ENCODE measurements at regions not wholly inside any gene's neighbourhood (a gene's known extent, or its start where the extent isn't known, plus 50 kb on each side); places are given as distances from the start of the nearest gene placed in this dataset.

DNA sequence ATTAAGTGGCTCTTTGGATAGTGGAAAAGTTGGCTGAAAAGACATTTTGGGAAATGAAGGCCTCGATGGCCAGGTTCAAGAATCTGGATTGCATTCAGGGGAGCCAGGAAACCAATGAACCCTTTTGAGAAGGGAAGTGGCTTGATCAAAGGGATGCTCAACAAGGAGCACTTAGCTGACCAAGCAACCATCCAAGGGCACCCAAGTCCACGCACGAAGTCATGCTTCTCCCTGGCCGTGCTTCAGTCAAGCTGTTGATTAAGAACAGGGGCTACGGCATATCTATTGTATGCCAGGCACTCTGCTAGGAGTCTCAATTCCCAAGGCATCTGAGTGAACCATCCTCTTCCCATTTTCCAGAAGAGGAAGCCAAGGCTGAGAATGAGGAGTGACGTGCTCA lies 185.8 kb upstream of the GLI2 start (continued):
- TF ChIP-seq, protein P1, sequence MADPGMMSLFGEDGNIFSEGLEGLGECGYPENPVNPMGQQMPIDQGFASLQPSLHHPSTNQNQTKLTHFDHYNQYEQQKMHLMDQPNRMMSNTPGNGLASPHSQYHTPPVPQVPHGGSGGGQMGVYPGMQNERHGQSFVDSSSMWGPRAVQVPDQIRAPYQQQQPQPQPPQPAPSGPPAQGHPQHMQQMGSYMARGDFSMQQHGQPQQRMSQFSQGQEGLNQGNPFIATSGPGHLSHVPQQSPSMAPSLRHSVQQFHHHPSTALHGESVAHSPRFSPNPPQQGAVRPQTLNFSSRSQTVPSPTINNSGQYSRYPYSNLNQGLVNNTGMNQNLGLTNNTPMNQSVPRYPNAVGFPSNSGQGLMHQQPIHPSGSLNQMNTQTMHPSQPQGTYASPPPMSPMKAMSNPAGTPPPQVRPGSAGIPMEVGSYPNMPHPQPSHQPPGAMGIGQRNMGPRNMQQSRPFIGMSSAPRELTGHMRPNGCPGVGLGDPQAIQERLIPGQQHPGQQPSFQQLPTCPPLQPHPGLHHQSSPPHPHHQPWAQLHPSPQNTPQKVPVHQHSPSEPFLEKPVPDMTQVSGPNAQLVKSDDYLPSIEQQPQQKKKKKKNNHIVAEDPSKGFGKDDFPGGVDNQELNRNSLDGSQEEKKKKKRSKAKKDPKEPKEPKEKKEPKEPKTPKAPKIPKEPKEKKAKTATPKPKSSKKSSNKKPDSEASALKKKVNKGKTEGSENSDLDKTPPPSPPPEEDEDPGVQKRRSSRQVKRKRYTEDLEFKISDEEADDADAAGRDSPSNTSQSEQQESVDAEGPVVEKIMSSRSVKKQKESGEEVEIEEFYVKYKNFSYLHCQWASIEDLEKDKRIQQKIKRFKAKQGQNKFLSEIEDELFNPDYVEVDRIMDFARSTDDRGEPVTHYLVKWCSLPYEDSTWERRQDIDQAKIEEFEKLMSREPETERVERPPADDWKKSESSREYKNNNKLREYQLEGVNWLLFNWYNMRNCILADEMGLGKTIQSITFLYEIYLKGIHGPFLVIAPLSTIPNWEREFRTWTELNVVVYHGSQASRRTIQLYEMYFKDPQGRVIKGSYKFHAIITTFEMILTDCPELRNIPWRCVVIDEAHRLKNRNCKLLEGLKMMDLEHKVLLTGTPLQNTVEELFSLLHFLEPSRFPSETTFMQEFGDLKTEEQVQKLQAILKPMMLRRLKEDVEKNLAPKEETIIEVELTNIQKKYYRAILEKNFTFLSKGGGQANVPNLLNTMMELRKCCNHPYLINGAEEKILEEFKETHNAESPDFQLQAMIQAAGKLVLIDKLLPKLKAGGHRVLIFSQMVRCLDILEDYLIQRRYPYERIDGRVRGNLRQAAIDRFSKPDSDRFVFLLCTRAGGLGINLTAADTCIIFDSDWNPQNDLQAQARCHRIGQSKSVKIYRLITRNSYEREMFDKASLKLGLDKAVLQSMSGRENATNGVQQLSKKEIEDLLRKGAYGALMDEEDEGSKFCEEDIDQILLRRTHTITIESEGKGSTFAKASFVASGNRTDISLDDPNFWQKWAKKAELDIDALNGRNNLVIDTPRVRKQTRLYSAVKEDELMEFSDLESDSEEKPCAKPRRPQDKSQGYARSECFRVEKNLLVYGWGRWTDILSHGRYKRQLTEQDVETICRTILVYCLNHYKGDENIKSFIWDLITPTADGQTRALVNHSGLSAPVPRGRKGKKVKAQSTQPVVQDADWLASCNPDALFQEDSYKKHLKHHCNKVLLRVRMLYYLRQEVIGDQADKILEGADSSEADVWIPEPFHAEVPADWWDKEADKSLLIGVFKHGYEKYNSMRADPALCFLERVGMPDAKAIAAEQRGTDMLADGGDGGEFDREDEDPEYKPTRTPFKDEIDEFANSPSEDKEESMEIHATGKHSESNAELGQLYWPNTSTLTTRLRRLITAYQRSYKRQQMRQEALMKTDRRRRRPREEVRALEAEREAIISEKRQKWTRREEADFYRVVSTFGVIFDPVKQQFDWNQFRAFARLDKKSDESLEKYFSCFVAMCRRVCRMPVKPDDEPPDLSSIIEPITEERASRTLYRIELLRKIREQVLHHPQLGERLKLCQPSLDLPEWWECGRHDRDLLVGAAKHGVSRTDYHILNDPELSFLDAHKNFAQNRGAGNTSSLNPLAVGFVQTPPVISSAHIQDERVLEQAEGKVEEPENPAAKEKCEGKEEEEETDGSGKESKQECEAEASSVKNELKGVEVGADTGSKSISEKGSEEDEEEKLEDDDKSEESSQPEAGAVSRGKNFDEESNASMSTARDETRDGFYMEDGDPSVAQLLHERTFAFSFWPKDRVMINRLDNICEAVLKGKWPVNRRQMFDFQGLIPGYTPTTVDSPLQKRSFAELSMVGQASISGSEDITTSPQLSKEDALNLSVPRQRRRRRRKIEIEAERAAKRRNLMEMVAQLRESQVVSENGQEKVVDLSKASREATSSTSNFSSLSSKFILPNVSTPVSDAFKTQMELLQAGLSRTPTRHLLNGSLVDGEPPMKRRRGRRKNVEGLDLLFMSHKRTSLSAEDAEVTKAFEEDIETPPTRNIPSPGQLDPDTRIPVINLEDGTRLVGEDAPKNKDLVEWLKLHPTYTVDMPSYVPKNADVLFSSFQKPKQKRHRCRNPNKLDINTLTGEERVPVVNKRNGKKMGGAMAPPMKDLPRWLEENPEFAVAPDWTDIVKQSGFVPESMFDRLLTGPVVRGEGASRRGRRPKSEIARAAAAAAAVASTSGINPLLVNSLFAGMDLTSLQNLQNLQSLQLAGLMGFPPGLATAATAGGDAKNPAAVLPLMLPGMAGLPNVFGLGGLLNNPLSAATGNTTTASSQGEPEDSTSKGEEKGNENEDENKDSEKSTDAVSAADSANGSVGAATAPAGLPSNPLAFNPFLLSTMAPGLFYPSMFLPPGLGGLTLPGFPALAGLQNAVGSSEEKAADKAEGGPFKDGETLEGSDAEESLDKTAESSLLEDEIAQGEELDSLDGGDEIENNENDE (IDR thresholded peaks at IDR 0.05; ENCODE audit: insufficient replicate concordance, low read length) = no peak
- no peak for TF ChIP-seq HDAC2 (IDR thresholded peaks at IDR 0.05; ENCODE audit: borderline replicate concordance in 1 of 2, low read depth in 2 of 2, low read length in 2 of 2)
- no peak for TF ChIP-seq YY1 (IDR thresholded peaks at IDR 0.05; ENCODE audit: low read depth, low read length)
- TF ChIP-seq CHD2 (IDR thresholded peaks at IDR 0.05; ENCODE audit: low read length) = no peak
- TF ChIP-seq CBX5 (IDR thresholded peaks at IDR 0.05; ENCODE audit: low read depth, low read length) = no peak
- no peak for TF ChIP-seq RAD21 (IDR thresholded peaks at IDR 0.05 in 1 of 2, conservative IDR thresholded peaks at IDR 0.05 in 1 of 2; ENCODE audit: low read depth in 2 of 2, low read length in 2 of 2)
- no peak for TF ChIP-seq NANOG (IDR thresholded peaks at IDR 0.05; ENCODE audit: insufficient read depth, low read depth, low read length, poor library complexity, severe bottlenecking)
- TF ChIP-seq CEBPB (IDR thresholded peaks at IDR 0.05; ENCODE audit: low read depth, low read length) = no peak
- TF ChIP-seq EZH2 (IDR thresholded peaks at IDR 0.05; ENCODE audit: low read depth, low read length, severe bottlenecking) = no peak
